GM23248 (cell line): ENCODE measurements at regions not wholly inside any gene's neighbourhood (a gene's known extent, or its start where the extent isn't known, plus 50 kb on each side); places are given as distances from the start of the nearest gene placed in this dataset.

Experiments
- EZH2 ChIP-seq: fragments of 200-600 bp; sonication (generic); IDR thresholded peaks from 2 replicates; pipeline ENCODE4 v1.6.1; 2018; ENCODE audit warnings: antibody characterized with exemption, mild to moderate bottlenecking; ENCODE audit not compliant: insufficient read depth, poor library complexity, severe bottlenecking
- EZH2phosphoT487 ChIP-seq: fragments of 200-600 bp; sonication (generic); IDR thresholded peaks from 2 replicates; pipeline ENCODE4 v1.6.1; 2018; ENCODE audit warnings: antibody characterized with exemption, moderate library complexity, mild to moderate bottlenecking, low read depth; ENCODE audit not compliant: insufficient read depth

- TF ChIP-seq EZH2 (no peak), EZH2phosphoT487 (no peak)
Observed at GRCh38 chr4:106851726-106852125, 184.4 kb downstream of the DKK2 start.
